Uterus (tissue), 2 donors: ENCODE measurements at regions not wholly inside any gene's neighbourhood (a gene's known extent, or its start where the extent isn't known, plus 50 kb on each side); places are given as distances from the start of the nearest gene placed in this dataset.

ENCODE experiments used
- CTCF ChIP-seq, 4 experiments: fragments of 200-600 bp in 2 of 4; fragments of 450-650 bp in 2 of 4; sonication (generic) in 2 of 4; IDR thresholded peaks; one replicate each; pipeline ENCODE4 v1.5.1; 2016 to 2019; ENCODE audit warnings: antibody characterized with exemption in 4 of 4, mild to moderate bottlenecking in 2 of 4, moderate library complexity in 1 of 4
- POLR2A ChIP-seq, 2 donors: fragments of 450-650 bp; IDR thresholded peaks; one replicate each; pipeline ENCODE4 v1.6.1; 2016; ENCODE audit warnings: antibody characterized with exemption in 2 of 2, mild to moderate bottlenecking in 1 of 2, moderate library complexity in 1 of 2

GRCh38 chr9:80143899-80144298, 572.1 kb downstream of the TLE4 start:
- no peak for TF ChIP-seq CTCF (IDR thresholded peaks at IDR 0.05)
- no peak for TF ChIP-seq POLR2A (IDR thresholded peaks at IDR 0.05)
